OCI-LY3 (cell line): ENCODE measurements at regions not wholly inside any gene's neighbourhood (a gene's known extent, or its start where the extent isn't known, plus 50 kb on each side); places are given as distances from the start of the nearest gene placed in this dataset.

Experiments used
- CTCF ChIP-seq: fragments of 200-600, 300-600 bp; sonication (generic); IDR thresholded peaks from 2 replicates; pipeline ENCODE4 v1.5.1; 2014; ENCODE audit warnings: antibody characterized with exemption, low read length, low read depth
- EZH2phosphoT487 ChIP-seq: fragments of 200-600 bp; shearing (Covaris generic); IDR thresholded peaks from 2 replicates; pipeline ENCODE4 v1.6.1; 2018; ENCODE audit warnings: antibody characterized with exemption, mixed run types, low read depth

- TF ChIP-seq EZH2phosphoT487 (no peak), CTCF (no peak)
Observed at GRCh38 chr14:83908419-83908818, 1621.5 kb upstream of the FLRT2 start.
